HG03520 (cell line): ENCODE measurements at regions not wholly inside any gene's neighbourhood (a gene's known extent, or its start where the extent isn't known, plus 50 kb on each side); places are given as distances from the start of the nearest gene placed in this dataset.

Experiments
- ATAC-seq: cut with Tn5 transposase; IDR thresholded peaks from one replicate; pipeline ENCODE4 v1.9.1; 2021; ENCODE audit warnings: mild to moderate bottlenecking, moderate library complexity; ENCODE audit not compliant: unreplicated experiment

GRCh38 chr3:193897731-193898180 is 238.2 kb upstream of the HES1 start:
- no peak for ATAC-seq

GRCh38 chr3:193899001-193899400 is 236.9 kb upstream of the HES1 start:
- ATAC-seq = no peak

GRCh38 chr3:193901007-193901406 is 234.9 kb upstream of the HES1 start:
- ATAC-seq = no peak

GRCh38 chr3:193902607-193903511 is 233.1 kb upstream of the HES1 start:
- ATAC-seq = no peak

- no peak for ATAC-seq
Observed at GRCh38 chr3:193903512-193903817, 232.5 kb upstream of the HES1 start.

- ATAC-seq = no peak
Observed at GRCh38 chr3:193903966-193904365, 232.0 kb upstream of the HES1 start.

GRCh38 chr3:193905541-193906396 is 230.2 kb upstream of the HES1 start:
- no peak for ATAC-seq

- ATAC-seq = no peak
Observed at GRCh38 chr3:193906849-193907410, 229.0 kb upstream of the HES1 start.

GRCh38 chr3:193908181-193908744 is 227.7 kb upstream of the HES1 start:
- no peak for ATAC-seq

- ATAC-seq = no peak
Observed at GRCh38 chr3:193909387-193909786, 226.6 kb upstream of the HES1 start.

- ATAC-seq = no peak
Observed at GRCh38 chr3:193910310-193910709, 225.6 kb upstream of the HES1 start.

- no peak for ATAC-seq
Observed at GRCh38 chr3:193910886-193911738, 224.8 kb upstream of the HES1 start.

- ATAC-seq = no peak
Observed at GRCh38 chr3:193911784-193912340, 224.1 kb upstream of the HES1 start.

- no peak for ATAC-seq
Observed at GRCh38 chr3:193912621-193913178, 223.2 kb upstream of the HES1 start.

GRCh38 chr3:193914602-193915001 is 221.3 kb upstream of the HES1 start:
- no peak for ATAC-seq

- ATAC-seq = no peak
Observed at GRCh38 chr3:193915099-193915498, 220.8 kb upstream of the HES1 start.

- ATAC-seq = no peak
Observed at GRCh38 chr3:193915613-193916012, 220.3 kb upstream of the HES1 start.

- ATAC-seq = no peak
Observed at GRCh38 chr3:193917158-193917557, 218.8 kb upstream of the HES1 start.

GRCh38 chr3:193921465-193921864 is 214.5 kb upstream of the HES1 start:
- no peak for ATAC-seq
